Endometrium (tissue), 2 donors: ENCODE measurements at regions not wholly inside any gene's neighbourhood (a gene's known extent, or its start where the extent isn't known, plus 50 kb on each side); places are given as distances from the start of the nearest gene placed in this dataset.
A peak's percentile ranks its signal among the peaks of the same experiment; 100 is the strongest.
"Not testable (repeated sequence)": the region's sequence is repeated elsewhere in the genome, so short reads cannot be mapped to it uniquely, and the experiment has no call there.

Experiments
- FAIRE-seq: peaks from 2 replicates; lab custom pipeline; 2012; peaks lifted over from hg19 to GRCh38; lab: Jason Lieb, UNC
- donor health status: control.
- donor health status: control.

GRCh38 chr1:220942278-220942677, 63.0 kb downstream of the HLX start:
- FAIRE-seq = no peak

GRCh38 chr1:220942914-220943313, 63.7 kb downstream of the HLX start:
- FAIRE-seq = not testable (repeated sequence)

DNA sequence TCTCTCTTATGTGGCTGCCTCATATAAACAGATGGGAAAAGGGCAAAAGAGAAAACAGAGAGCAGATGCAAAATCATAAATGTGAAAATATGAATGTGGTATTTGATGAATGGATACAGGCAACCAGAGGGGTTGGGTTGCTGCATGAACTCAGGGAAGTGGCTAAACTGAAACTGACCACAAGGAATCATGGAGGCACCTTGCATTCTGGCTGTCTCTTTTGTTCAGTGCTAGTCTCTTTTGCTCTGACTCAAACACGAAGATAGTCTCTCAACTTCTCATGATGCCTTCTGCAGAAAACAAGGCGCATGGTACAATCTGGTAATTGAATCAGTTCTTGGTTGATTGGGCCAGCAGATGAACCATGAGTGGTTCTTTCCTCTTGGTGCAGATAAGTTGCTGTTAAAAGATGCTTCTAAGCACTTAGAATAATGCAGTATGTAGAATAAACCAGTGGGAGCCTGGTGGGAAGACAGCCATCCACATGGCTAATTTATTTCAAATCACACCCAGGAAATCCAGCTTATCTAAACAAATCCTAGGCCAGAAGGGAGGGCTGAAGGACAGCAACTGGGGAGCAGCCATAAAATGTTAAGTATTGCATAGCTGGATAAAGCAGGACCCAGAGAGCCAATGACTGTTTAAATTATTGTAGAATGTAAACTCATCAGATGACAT, 64.2 kb downstream of the HLX start:
- FAIRE-seq = no peak

- FAIRE-seq = no peak
Observed at GRCh38 chr1:220950576-220950975, 71.3 kb downstream of the HLX start.

- no peak for FAIRE-seq
Observed at GRCh38 chr1:220952961-220953643, 73.9 kb downstream of the HLX start.

DNA sequence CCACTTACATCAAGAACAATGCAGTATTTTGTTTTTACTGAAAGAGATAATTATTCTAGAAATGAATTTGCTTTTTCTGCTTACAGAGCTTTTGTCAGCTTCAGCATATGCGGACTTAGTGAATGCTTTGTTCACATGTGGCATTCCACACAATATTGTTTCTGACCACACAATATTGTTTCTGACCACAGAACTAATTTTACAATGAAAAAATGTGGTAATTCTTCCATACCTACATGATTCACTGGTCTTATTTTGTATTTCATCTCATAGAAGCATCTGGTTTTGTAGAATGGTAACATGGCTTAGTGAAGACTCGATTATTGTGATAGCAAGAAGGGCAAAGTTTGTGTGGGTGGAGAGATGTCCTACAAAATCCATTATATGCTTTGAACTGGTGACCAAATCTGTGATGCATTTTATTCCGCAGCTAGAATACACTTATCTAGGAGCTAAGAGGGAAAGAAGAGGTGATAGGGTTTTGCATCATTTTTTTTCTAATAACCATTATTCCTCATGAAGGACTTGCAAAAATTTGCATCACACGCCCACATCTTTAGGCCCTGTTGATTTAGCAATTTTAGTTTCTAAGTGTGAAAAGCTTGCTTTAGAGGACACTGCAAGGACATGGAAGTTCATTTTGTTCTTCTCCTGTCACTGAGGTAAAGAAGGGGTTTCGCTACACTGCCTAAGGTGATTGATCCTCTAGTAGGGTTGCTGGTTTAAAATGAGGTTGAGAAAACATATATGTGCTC, 75.3 kb downstream of the HLX start:
- FAIRE-seq = no peak

GRCh38 chr1:220955116-220955515, 75.9 kb downstream of the HLX start:
- FAIRE-seq = no peak

DNA sequence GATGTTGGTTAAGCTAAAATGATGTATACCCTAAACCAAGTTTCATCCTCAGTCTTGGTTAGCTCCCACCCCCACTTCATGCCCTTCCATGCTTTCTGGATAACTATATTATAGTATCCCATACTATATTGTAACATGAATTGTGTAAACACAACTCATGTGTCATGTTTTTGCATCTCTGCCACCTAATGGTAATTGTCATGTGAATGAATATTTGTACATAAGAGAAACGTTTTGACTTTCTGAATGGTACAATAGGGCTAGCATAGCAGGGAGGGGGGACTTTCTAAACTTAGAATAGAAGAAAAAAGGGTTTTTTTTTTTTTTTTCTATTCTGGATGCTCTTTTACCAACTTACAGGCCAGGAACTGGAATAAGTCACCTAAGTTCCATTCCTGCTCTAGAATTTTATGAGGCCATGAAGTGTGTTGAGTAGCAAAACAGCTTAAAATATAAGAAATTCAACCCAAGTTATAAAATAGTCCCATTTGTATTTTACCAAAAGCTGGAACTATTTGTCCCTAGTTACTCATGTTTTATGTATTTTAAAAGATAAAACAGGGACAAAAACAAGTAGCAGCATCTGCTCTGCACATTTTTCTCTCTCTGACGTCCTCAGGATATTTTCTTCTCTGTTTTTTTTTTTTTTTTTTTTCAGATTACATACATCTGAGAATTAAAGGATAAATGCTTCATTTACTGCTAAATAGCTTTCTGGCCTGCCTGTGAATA, 77.4 kb downstream of the HLX start:
- peak; percentile 62 for FAIRE-seq

DNA sequence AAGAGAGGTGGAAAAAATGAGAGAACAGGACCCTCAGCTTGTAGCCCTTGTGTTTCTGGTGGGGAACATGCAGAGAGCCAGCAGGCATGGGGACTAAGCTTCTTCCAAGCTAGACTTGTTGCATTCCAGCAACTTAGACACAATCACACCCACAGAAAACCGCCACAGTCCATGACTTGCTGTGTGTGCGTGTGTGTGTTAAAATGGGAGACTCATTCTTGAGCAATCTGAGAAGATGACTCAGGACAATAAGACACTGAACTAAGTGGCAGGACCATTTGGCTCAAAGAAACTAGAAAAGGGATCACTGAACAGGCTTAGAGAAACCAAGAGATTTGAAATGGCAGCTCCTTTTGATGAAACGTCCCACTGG, 78.0 kb downstream of the HLX start:
- no peak for FAIRE-seq

GRCh38 chr1:220958234-220958633, 79.0 kb downstream of the HLX start:
- no peak for FAIRE-seq

DNA sequence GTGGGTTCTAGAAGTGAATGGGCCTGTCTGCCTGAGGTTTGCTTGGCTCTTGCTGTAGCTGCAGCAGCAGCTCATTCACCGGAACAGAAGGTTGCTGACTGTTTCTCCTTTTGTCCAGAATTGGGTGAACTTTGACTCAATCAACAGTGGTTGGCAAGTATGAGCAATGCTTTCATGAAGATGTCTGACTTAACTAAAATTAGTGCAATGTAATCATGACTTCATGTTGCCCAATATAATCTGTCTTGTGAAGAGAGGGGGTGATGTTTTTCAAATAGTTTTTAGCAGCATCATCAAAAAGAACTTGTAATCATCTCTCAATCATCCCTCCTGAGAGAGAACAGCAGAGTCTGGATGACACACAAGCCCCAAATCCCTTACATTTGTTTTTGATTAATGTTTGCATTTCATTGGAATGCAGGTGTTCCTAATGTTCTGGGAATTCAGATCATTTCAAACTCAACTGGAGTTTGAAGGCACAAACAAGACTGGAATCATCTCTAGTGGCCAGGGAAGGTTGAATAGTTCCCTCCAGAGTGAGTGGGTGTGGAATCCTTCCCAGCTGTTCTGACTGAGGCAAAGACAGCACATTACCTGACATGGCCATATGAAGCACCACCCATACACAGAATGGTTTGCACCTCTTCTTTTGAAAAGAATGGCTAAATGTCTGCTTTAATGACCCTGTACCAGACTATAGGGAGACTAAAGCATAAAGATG, 82.9 kb downstream of the HLX start:
- FAIRE-seq = no peak

- FAIRE-seq = no peak
Observed at GRCh38 chr1:220966041-220966440, 86.8 kb downstream of the HLX start.

DNA sequence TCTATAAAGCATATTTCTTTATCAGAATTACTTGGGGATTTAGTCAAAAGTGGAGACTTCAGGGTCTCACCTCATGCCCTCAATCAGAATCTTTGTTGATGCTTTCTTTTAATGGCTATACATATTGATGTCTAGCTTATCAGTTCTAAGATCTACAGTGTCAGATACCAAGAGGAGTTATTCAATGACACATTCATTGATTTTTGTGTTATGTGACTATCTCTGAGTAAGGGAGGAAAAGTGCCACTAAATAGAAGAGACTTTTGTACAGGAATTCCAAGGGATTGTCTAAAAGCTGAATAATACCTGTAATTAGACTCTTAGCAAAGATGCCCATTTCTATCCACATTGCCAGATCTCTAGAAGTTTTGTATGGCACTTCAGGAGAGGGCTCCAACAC, 87.2 kb downstream of the HLX start:
- no peak for FAIRE-seq

DNA sequence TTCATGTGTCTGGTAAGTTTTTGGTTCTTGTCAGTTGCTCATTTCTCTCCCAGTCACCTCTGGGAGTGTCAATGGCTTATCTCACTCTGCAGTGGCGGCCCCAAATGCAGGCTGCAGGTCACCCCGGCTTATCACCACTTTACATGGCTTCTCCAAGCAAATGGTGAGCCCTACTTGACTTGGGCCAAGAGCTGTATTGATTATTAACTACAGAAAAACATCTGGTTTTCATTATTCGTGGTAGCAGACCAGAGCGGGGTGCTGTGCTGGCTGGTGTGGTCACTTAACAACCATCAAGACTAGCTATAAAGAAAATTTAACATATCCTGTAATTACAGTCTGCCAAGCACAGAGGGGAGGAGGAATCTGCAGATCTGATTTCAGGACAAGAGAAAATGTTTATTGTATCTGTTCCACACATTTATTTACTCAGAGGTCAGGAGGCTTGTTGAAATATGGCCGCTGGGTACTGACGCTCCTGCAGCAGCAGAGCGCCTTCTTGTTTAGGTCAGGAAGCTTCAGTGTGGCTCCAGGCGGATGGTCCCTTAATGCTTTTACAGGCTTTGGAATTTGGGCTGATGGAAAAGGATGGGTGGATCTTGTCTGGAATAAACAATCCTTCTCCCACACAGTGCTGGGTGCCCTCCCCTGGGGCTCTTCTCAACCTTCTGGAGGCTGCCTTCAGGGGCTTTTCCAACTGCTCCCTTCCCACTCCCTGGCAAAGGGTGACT, 87.8 kb downstream of the HLX start:
- no peak for FAIRE-seq

DNA sequence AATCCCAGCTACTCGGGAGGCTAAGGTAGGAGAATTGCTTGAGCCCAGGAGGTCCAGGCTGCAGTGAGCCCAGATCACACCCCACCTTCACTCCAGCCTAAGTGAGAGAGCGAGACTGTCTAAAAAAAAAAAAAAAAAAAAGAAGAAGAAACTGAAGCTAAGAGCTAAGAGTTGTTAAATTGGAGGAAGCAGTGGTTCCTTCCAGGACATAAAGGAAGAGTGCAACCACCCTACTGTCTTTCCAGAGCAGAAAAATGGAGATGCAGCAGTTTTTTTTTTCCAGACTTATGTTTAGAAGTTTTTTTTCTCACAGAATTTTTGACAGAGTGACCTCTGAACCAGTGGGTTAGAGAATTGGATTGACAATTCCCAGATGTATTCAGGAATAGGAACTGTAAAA, 88.7 kb downstream of the HLX start:
- no peak for FAIRE-seq

DNA sequence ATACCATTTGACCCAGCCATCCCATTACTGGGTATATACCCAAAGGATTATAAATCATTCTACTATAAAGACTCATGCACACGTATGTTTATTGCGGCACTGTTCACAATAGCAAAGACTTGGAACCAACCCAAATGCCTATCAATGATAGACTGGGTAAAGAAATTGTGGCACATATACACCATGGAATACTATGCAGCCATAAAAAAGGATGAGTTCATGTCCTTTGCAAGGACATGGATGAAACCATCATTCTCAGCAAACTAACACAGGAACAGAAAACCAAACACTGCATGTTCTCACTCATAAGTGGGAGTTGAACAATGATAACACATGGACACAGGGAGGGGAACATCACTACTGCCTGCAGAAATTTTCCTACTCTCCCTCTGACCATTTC, 90.0 kb downstream of the HLX start:
- FAIRE-seq = not testable (repeated sequence)

GRCh38 chr1:220970311-220970710, 91.1 kb downstream of the HLX start:
- FAIRE-seq = no peak

GRCh38 chr1:220971221-220971620, 92.0 kb downstream of the HLX start:
- FAIRE-seq = no peak

DNA sequence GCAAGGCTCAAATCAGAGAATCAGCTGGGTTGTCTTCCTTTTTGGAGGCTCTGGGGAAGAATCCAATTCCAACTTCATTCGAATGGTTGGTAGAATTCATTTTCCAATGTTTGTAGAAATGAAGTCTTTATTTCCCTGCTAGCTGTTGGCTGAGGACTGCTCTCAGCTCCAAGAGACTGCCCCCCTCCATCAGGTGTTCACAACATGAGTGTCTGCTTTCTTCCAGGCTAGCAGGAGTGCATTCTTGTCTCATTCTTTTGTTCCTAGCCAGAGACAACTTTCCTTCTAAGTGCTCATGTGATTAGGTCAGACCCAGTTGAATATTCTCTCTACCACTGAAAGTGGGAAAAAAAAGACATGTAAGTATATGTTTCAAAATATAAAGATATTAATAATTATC, 95.2 kb downstream of the HLX start:
- FAIRE-seq = no peak

DNA sequence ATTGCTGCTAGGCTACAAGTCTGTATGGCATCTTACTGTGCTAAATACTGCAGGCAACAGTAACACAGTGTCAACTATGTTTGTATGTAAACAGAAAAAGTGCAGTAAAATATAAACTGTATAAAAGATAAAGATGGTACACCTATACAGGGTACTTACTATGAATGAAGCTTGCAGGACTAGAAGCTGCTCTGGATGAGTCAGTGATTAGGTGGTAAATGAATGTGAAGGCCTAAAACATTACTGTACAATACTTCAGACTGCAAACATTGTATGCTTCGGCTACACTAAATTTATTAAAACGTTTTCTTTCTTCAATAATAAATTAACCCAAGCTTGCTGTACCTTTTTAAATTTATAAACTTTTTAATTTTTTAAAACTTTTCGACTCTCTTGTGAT, 97.1 kb downstream of the HLX start:
- FAIRE-seq = no peak

- FAIRE-seq = no peak
Observed at GRCh38 chr1:220979371-220979770, 100.1 kb downstream of the HLX start.
